GM12875 (cell line): ENCODE measurements at regions not wholly inside any gene's neighbourhood (a gene's known extent, or its start where the extent isn't known, plus 50 kb on each side); places are given as distances from the start of the nearest gene placed in this dataset.

Source experiments
- H3K4me3 ChIP-seq: one replicate; pipeline ENCODE4 v1.5.1; 2011; ENCODE audit warnings: low read depth, low read length, control low read depth
- CTCF ChIP-seq: IDR thresholded peaks from 2 replicates; pipeline ENCODE4 v1.5.1; 2011; ENCODE audit warnings: low read depth, mild to moderate bottlenecking, control low read depth, inconsistent platforms, low read length, moderate library complexity, borderline replicate concordance; ENCODE audit not compliant: insufficient read depth

- H3K4me3 ChIP-seq, result no peak overlapping the region
- no peak for TF ChIP-seq CTCF
Measured at GRCh38 chr4:187190390-187190789, 466.7 kb upstream of the FAT1 start.

GRCh38 chr4:187191676-187192075, 468.0 kb upstream of the FAT1 start:
- TF ChIP-seq CTCF, result no peak
- H3K4me3 ChIP-seq, result no peak overlapping the region

- no peak for TF ChIP-seq CTCF
- H3K4me3 ChIP-seq, result no peak overlapping the region
Measured at GRCh38 chr4:187192266-187192665, 468.6 kb upstream of the FAT1 start.

GRCh38 chr4:187193141-187193540, 469.5 kb upstream of the FAT1 start:
- no peak overlapping the region for H3K4me3 ChIP-seq
- TF ChIP-seq CTCF, result no peak

GRCh38 chr4:187204389-187204918, 480.8 kb upstream of the FAT1 start:
- no peak overlapping the region for H3K4me3 ChIP-seq
- TF ChIP-seq CTCF, result no peak

GRCh38 chr4:187207931-187208330, 484.3 kb upstream of the FAT1 start:
- H3K4me3 ChIP-seq, result no peak overlapping the region
- no peak for TF ChIP-seq CTCF

GRCh38 chr4:187208651-187209050, 485.0 kb upstream of the FAT1 start:
- no peak for TF ChIP-seq CTCF
- H3K4me3 ChIP-seq, result no peak overlapping the region
